Activated CD8-positive, alpha-beta memory T cell treated with anti-CD3 and anti-CD28 coated beads, Interleukin-2, amount 50 U/mL, for 24 hours (primary cell): ENCODE measurements at regions not wholly inside any gene's neighbourhood (a gene's known extent, or its start where the extent isn't known, plus 50 kb on each side); places are given as distances from the start of the nearest gene placed in this dataset.

Experiments used
- DNase-seq: peaks from one replicate; pipeline ENCODE4 v3.0.0-alpha.2; 2020; ENCODE audit errors: extremely low read depth

DNA sequence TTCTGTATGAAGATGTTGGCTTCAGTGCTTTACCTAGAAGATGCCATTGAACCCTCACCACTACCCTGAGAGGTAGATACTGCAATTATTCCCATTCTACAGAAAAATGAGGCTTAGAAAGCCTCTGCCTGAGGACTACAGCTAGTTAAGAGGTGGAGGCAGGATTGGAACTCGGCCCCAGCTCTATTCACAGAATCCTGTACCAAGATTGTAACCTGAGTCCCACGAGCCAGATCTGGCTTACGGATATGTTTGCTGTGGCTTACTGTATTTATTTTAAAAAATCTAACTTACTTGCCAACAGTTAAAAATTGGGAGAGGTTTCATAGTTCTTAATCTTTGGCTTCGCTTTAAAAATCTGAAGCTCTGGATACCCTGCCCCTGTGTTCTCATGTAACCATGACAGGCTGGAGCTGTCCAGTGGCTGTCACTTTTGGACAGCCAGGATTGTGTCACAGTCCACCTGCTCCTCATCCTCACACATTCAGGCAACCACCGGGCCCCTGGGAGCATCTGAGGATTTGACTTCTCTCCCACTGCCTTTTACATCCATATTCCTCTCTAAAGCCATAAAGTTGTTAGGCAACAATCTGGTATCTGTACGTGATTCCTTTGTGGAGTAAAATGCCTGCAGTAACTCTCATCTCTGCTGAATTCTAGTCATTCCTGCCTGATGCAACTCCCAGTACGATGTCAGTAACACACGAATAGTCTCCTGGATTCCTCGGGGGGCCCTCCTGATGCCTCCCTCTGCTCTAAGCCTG is 160.8 kb upstream of the SERP2 start:
- no peak for DNase-seq

DNA sequence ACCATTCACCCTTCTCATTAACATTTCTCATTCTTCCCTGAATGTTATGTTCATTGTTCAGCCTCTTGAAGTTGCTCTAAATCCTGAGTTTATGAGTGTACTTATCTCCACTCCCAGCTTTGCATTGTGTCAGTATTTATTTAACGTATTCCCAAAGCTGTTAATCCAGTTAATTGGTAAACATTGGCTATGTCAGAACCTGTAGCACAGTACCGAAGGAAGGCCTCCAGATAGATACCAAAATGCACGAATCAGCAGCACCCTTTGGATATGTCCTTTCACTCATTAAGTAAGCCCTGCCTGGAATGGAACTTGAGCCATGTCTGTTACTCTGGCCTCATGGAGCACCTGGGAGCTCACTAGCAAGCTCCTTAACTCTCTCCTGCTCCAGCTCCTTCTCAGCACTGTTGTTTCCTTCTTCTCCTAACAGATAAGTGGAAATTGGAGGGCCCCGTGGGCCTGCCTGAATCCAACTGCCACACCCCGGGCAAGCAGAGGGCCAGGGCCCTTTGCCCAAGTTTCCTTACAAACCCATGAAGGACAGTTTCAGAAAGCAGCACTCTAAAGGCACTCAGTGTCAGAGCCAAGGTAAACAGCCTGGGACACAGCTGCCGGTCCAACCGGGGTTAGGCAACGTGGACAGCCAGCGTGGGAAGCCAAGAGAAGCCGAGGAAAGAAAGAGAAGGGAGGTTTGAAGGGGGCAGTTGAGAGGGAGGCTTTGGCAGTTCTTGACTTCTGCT is 155.0 kb upstream of the SERP2 start:
- no peak for DNase-seq

DNA sequence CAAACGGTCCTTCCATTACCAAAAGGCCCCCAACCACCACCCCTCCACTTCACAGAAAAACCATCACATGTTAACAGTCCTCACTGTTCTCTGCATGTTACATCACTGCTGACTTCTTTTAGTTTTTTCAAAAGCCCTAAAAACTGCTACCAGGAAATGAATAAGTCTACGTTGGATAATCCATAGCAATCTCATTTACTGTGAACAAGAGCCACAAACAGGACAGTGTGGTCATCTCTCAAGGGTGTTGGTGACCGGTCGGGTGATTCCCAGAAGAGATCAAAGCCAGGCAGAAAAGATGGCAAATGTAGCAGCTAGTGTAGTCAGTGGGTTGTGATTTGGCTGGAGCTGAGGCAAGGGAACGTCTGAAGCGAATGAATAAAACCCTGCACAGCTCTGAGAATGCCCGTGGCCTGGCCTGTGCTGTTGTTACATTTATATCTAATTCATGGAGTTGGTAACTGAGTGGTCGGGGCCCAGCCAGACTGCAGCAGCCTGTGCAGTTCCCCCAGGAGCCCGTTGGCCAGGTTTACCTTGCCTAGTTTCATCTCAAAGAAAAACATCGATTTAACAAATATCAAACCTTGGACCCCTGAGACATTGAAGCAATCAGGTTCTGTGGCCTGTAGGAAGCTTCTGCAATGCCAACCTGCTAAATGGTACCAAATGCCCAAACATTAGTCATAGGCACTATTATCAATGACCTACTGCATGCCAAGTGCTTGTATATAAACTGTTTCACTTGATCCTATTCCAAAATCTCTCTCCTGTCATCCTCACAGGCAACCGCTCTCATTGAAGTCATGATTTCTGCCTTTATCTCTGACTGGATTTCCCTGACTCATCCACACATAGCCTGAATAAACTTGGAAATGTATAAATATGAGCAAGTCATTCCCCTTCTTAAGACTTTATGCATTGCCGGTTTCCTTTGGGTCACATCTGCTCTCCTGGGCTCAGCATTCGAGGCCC is 153.8 kb upstream of the SERP2 start:
- no peak for DNase-seq

DNA sequence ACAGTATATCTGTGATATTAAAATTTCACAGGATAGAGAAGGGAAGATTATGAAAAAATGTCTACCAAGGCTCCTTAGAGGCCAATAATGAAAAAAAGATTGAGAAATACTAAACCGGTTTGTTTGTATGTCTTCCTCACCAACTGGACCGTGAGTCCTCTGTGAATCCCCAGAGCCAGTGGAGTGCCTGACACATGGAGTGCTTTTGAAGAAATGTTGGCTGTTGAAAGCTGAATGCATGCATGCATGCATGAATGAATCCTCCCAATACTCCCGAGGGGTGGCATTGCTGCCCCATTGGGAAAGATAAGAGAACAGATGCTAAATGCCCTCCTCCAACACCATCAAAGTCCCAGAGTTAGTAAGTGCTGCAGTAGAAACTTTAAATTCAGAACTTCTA is 152.7 kb upstream of the SERP2 start:
- DNase-seq, result no peak

DNA sequence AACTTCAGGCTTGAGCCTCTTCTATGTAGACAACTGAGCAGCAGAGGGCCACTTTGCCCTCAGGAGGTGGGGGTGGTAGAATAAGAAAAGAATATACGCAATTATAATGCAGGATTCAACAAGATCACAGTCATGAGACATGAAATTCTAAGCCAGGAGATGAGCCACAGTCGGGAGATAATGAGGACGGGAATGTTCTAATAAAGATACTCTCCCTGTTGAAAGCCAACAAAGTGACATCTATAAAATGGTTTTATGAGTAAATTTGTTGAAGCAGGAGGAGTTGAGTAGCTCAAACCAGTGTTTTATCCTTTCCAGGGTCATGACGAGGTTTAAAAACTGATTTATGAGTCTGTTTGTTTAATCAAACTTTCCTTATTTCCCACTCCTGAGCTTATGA is 152.0 kb upstream of the SERP2 start:
- no peak for DNase-seq

DNA sequence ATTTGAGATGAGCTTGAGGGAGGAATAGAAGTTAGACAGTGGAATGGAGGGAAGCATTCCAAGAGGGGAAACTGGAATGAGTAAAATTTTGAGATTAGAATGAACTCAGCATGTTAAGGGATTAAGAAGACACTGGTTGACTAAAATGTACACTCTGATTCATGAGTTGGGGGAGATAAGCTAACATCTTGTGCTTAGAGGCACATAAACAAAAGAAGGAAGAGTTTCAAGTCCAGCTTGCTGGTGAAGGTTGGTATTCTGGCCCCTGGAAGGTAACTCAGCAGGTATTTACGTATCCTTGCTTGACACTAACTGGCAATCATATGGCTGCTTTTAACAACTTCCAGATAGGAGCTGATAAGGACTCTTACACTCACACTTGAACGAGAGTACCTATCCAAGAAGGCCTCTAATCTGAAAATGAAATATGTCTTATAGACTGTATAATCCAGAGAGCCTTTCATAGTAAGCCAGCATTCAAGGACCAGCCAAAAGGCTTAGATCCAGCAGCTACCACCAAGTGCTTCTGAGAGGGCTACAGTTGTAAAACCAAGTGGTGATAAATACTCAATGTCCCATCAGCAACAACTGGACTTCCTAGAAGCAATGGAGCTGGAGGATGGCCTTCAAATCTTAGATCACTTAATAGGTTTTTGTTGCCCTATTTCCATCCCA is 149.7 kb upstream of the SERP2 start:
- no peak for DNase-seq

DNA sequence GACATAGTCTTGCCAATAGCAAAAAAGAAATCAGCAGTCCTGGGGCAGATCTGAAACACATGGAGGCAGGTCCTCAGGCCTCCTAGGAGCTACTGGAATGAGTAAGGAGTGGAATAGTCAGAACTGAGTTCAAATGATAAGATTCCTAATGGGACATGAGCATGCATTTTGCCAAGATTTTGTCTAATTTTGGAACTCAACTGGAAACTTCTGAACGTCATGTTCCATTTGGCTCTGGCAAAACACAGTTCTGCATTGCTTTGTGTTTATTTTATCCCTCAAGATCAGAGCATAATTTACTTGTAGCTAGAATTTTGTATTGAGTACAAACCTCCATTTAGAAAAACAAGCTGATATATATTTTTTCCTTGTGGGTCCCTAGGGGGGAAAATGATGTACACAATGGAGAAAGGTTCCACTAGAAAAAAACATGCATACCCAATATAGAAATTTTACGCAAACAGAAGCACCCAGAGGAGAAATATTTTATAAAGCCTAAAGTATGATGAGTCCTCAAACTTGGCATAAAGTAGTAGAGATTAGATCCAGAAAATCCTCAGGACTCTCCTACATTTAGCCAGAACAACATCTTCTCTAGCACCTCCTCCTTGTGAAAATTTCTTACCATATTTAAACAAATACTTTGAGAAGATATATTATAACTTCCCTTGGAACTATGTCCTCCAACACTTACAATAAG is 149.0 kb upstream of the SERP2 start:
- DNase-seq, result no peak

DNA sequence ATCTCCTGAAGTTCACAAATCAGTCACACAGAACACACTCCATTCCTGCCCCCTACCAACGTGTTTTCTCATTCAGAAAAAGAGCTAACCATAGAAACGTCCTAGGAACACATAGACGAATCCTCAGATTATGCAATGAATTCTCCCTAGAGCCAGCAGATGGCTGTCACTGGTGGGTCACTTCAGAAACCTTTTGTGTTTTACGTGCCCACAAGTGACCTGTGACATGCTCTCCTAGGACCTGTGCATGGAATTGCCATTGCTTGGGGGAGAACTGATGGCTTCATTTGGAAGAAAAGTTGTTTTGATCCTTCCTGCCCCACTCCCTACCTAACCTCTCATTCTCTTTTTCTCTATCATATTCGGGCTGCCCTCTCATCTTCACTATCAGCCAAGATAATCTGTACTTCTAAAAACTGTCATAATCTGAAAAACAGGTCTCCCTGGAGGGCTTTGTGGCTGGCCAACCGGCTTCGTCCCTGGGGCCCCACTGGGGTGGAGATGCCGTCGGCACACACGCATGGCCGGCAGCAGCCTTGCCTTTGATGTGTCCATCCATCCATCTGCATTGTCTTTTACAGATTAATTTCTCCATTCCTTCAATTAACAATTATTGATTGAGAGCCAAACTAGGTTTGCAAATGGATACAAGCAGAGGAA is 144.1 kb upstream of the SERP2 start:
- no peak for DNase-seq

DNA sequence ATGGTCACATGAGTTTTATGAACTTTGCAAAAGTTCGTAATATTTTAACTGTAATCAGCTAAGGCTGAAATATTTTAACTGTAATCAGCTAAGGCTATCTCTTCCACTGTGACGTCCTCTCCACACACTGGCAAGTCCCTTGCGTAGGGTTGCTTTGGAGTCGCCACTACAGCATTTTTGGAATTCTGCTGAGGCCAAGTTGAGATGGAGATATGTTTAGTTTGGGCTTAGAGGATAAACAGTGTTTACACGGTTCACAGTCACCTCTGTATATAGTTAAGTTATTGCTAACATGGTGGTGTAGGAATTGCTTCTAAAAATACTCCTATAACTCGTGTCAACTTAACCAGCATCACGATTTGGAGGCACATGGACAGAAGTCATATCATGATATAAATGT is 143.6 kb upstream of the SERP2 start:
- DNase-seq, result no peak

DNA sequence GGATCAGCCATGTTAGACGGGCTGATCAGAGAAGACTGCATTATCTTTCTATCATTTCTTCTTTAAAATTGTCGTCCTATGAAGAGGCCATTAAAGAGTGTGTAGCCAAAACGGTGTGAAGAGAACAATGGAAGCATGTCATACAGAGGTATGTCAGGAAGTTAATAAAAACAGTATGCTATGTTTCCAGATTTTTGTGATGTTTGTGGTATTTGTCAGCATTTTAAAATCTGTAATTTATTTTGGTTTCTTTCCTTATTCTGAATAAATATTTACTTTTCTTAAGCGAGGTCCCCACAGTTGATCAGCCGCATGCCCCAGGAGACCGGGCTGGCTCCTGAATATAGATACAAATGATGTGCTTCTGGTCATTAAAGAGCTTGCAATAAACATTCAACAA is 142.9 kb upstream of the SERP2 start:
- DNase-seq, result no peak

DNA sequence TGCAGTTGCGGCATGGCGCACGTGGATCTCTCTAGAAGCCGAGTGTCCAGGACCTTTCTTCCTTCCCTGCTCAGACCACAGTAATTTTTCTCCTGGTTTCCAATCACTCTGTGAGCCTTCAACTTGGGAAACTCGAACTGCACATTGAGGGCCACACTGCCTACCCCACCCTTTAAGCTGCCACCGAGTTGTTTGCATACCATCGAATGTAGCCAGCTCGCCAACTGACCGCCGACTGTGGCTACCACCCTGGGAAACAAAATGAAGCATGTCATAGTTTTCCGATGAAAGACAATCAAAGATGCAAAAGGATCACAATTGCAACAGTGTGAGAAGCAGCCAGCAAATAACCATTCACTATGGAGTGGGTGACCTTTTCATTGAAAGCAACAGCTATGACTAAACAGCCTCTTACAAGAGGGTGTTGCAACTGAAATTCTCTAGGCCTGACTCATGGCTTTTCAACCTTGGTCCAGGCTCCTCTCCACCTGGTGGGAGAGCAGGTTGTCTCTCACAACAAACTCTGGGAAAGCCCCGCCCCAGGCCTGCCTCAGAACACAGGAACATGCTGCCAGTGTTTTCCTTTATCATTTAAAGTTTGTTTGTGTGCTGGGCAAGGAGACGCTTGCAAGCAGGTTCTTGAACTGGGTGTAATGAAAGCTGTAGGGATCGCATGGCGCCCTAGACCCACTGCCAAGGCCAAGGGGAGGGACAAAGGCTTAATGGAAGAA is 141.7 kb upstream of the SERP2 start:
- DNase-seq, result no peak

DNA sequence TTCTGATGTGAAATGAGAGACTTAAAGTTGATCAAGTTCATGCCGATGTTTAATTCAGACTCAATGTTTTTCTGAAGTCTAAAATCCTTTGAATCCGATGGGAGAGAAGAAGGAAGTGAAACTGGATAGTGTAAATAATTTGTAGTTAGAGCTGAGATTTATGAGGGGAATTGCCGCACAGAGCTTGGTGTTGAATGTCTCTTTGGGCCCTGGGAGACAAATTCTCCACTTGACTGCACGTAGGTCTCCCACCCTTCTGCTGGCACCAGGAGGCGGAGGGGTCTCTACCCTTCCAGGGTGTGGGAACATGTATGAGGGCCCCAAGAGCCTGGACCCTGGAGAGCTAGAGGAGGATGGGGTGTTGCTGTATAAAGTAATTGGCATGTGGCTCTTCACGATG is 140.8 kb upstream of the SERP2 start:
- DNase-seq, result no peak

DNA sequence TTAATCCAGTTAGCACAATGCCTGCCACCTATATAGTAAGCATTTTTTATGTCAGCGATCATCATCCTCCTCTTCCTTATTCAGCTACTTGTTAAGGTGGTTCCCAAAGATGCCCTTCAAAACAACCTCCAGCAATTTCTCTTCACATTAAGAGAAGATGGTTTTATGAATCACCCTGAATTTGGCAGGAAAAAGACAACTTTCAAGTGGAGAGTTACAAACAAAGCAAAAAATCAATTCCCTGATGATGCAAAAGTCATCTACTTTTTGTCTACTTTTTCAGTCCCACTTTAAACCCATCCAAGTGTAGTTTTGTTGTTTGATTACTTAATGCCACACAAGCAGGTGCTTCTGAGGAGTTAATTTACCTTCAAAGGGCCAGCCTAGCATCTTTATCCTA is 139.1 kb upstream of the SERP2 start:
- DNase-seq, result no peak

DNA sequence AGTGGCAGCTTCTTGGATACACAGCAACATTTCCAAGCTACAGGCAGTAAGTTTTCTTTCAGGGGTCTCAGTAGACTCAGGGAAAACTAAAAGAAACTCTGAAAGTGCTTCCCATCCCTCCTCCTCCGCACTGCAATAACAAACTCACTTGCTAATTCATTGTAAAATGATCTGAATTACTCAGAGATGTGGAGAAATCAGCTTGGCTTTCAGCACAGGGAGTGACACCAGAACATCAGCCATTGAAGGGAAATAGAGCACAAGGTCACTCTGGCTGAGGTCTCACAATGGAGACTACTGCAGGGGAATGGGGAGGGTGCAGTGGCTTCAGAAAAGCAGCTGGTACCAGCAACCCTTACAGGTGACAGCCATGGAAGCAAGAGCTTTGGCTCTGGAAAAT is 137.3 kb upstream of the SERP2 start:
- DNase-seq, result no peak

DNA sequence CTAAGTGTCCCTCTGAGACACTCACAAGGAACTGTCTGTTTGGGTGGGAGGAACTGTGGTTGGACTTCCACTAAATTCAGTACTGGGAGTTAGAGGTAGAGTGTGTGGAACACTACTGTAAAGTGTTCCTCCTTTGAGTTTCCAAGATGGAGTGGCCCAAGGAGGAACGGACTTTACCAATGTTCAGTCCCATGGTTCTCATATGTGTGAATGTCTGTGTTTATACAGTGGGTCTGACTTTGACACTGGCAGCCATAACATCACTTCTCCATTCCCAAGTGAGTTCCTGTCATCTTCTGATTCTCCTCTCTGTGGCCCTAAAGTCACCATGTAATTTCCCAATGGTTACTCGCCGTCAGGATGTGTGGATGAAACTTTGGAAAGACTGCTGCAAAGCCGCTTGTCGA is 136.8 kb upstream of the SERP2 start:
- DNase-seq, result no peak

DNA sequence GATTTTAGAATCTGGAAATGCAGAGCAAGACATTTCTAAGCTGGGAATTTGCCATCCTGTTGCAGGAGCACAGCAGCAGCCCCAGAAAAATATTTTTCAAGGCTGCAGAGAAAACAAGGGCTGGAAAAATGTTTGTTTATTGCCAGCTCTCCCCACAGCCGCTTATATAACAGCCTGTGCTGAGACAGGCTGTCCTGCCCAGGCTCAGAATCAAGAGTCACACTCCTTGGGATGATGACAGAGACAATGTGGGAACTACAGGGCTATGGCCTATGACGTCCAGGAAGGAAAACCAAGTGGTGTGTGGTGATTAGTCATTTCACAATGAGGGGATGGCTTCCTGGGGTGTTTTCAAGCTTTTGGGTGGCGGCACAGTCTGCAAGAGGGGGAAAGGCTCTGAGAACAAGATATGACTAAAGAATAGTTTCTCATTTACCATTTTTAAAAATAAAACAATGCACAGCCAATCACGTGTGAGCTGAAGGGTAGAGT is 136.3 kb upstream of the SERP2 start:
- DNase-seq, result peak; percentile 9

DNA sequence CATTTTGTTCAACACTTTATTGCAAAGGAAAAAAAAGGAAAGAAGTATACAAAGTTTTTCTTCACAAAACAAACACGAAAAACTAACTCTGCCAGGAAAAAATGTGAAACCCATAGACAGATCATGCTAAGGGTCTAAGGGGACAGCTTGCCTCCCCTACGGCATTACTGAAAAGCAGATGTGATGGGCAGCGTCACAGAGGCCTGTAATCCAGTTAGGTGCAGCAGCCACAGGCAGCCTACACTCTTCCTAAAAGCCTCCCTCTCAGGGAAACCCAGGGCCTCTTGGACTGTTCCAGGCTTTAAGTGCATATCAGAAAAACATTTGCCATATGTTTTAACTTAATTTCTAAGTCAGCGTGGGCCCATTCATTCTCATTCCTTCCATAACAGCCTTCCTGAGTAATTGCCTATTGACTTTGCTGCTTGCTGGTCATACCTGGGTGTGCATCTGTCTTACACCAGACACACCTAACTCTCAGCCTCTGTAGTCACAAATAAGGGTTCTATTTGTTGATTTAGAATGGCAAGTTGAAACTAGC is 135.7 kb upstream of the SERP2 start:
- DNase-seq, result no peak

DNA sequence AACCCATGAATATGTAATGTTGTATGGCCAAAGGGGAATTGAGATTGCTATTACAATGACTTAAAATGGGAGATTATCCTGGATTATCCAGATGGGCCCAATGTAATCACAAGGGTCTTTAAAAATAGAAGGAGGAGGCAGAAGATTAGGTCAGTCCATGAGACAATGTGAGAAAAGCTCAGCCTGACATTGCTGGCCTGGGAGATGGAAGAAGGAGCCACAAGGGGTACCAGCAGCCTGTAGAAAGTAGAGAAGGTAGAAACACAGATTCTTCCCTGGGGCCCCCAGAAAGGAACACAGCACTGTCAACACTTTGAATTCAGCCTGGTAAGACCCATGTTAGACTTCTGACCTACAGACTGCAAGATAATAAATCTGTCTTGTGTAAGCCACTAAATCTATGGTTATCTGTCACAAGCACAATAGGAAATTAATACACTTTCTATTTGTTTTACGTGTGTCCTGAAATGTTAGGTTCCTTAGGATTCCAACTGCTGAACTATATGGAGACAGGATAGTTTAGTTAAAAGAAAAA is 132.9 kb upstream of the SERP2 start:
- DNase-seq, result no peak

DNA sequence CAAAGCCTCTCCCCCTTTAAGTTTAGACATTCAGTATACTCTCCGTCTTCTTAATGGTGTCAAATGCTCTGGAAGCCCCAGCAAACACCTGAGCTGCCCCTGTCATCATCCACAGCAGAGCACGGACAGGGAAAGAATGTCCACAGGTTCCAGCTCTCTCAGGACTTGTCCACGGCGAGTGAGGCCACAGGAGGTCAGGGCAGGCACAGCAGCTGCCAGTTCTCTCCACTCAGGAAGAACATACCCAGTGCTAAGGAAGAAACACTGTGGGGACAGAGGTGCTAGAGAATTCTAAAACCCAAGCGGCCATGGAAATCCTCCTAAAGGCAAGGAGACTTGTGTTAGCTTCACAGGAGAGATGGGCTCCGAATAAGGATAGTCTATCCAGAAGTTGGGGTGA is 132.0 kb upstream of the SERP2 start:
- DNase-seq, result no peak
